Transverse colon (tissue), 4 donors: ENCODE measurements at regions not wholly inside any gene's neighbourhood (a gene's known extent, or its start where the extent isn't known, plus 50 kb on each side); places are given as distances from the start of the nearest gene placed in this dataset.
A peak's percentile ranks its signal among the peaks of the same experiment; 100 is the strongest.

Source experiments
- DNase-seq: peaks from one replicate; pipeline ENCODE4 v3.0.0-alpha.2; 2019
- H3K27ac ChIP-seq, 4 donors: fragments of 200-600 bp; sonication (generic); 2 replicates each; pipeline ENCODE4 v1.5.1; 2016 to 2018; ENCODE audit warnings: inconsistent platforms in 4 of 4
- H3K27me3 ChIP-seq: fragments of 200-600 bp; sonication (generic); 2 replicates; pipeline ENCODE4 v1.5.1; 2017; ENCODE audit warnings: inconsistent platforms
- H3K36me3 ChIP-seq, 4 donors: fragments of 200-600 bp; sonication (generic); 2 replicates each; pipeline ENCODE4 v1.5.1; 2017 to 2019; ENCODE audit warnings: inconsistent platforms in 4 of 4
- H3K4me1 ChIP-seq, 4 donors: fragments of 200-600 bp; sonication (generic); 2 replicates each; pipeline ENCODE4 v1.5.1; 2017 to 2020; ENCODE audit warnings: inconsistent platforms in 4 of 4
- H3K4me3 ChIP-seq, 4 donors: fragments of 200-600 bp; sonication (generic); 1 replicate in 1 of 4; 2 replicates in 3 of 4; pipeline versions ENCODE4 v1.5.1 to v1.6.1; 2017 to 2019; ENCODE audit warnings: inconsistent platforms in 4 of 4
- H3K9me3 ChIP-seq, 2 donors: fragments of 200-600 bp; sonication (generic); 2 replicates each; pipeline ENCODE4 v1.5.1; 2017 to 2019; ENCODE audit warnings: inconsistent platforms in 2 of 2
- EP300 ChIP-seq: sonication (generic); formaldehyde crosslinking; IDR thresholded peaks from one replicate; pipeline ENCODE4 v1.6.1; 2017; ENCODE audit warnings: antibody characterized with exemption, low read depth
- POLR2A ChIP-seq: fragments of 450-650 bp; IDR thresholded peaks from one replicate; pipeline ENCODE4 v1.6.1; 2016; ENCODE audit warnings: antibody characterized with exemption, mild to moderate bottlenecking, moderate library complexity
- POLR2AphosphoS5 ChIP-seq, 3 donors: sonication (generic); formaldehyde crosslinking; IDR thresholded peaks; one replicate each; pipeline ENCODE4 v1.6.1; 2016; ENCODE audit warnings: antibody characterized with exemption in 3 of 3
- WGBS, 2 donors: methylation state at CpG; one replicate each; pipeline ENCODE4 v1.1.5; 2018; ENCODE audit warnings: low coverage in 1 of 2; 5-methylcytosine and 5-hydroxymethylcytosine counted together
- in situ Hi-C, 4 donors: fragments of 200-750 bp; cut with MboI; loops; one replicate each; pipeline versions ENCODE4 v1.15.0 to v1.15.1; 2017; ENCODE audit warnings: low sequenced_read_pairs in 3 of 4, low pct_ligation_motif_present in 1 of 4, low pct_unique_long_range_greater_than_20kb in 1 of 4
- intact Hi-C: fragments of 100-400 bp; cut with DNase I; formaldehyde crosslinking; loops from one replicate; pipeline ENCODE4 v1.15.1; 2023; ENCODE audit warnings: low total_unique reads
- TF ChIP-seq, protein P1 (sequence below), 5 experiments: fragments of 200-600 bp in 3 of 5; fragments of 450-650 bp in 2 of 5; sonication (generic) in 3 of 5; IDR thresholded peaks; 1 replicate in 2 of 5; 2 replicates in 3 of 5; pipeline ENCODE4 v1.5.1; 2016 to 2017; ENCODE audit warnings: antibody characterized with exemption in 5 of 5, inconsistent platforms in 3 of 5, mild to moderate bottlenecking in 2 of 5, moderate library complexity in 1 of 5

DNA sequence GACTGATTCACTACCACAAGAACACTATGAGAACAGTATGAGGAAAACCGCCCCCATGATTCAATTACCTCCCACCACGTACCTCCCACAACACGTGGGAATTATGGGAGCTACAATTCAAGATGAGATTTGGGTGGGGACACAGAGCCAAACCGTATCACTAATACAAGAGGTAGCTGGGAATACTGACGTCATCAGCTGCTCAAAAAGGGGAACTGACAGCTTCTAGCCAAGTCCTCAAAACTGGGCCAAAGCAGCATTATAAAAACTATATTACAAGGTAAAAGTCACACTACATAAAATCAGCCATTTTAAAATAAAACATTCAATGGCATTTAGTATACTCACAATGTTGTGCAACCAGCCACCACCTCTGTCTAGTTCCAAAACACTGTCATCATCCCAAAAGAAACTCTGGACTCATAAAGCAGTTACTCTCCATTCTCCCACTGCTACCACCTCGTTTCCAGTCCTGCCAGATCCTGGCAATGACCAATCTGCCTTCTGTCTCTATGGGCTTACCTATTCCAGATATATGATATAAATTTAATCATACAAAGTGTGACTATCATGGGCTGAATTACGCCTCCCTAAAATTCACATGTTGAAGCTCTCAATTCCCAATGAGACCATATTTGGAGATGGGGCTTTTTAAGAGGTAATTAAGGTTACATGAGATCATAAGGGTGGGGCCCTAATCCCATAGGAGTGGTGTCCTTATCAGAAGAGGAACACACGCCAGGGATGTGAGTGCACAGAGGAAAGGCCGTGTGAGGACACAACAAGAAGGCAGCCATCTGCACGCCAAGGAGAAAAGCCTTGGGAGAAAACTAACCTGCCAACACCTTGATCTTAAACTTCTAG is 192.1 kb downstream of the SETD4 start:
- Histone ChIP-seq H3K4me3 (peak overlapping the region in 1 of 4 donors; percentile 6), H3K27ac (no peak overlapping the region), H3K27me3 (no peaks in the 10 kb centered on the region), H3K4me1 (no peaks in the 10 kb centered on the region), H3K36me3 (no peaks in the 10 kb centered on the region), H3K9me3 (no peaks in the 10 kb centered on the region)
- WGBS, 2 donors = 53 to 66% methylated on average over 6 to 10 of the region's 10 CpGs
- DNase-seq = no peak
- intact Hi-C loops (no loop called here), in situ Hi-C loops (no loop called here)
- TF ChIP-seq POLR2AphosphoS5 (IDR thresholded peaks at IDR 0.05) (no peak), EP300 (no peak), POLR2A (no peak)
- TF ChIP-seq, protein P1, sequence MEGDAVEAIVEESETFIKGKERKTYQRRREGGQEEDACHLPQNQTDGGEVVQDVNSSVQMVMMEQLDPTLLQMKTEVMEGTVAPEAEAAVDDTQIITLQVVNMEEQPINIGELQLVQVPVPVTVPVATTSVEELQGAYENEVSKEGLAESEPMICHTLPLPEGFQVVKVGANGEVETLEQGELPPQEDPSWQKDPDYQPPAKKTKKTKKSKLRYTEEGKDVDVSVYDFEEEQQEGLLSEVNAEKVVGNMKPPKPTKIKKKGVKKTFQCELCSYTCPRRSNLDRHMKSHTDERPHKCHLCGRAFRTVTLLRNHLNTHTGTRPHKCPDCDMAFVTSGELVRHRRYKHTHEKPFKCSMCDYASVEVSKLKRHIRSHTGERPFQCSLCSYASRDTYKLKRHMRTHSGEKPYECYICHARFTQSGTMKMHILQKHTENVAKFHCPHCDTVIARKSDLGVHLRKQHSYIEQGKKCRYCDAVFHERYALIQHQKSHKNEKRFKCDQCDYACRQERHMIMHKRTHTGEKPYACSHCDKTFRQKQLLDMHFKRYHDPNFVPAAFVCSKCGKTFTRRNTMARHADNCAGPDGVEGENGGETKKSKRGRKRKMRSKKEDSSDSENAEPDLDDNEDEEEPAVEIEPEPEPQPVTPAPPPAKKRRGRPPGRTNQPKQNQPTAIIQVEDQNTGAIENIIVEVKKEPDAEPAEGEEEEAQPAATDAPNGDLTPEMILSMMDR (IDR thresholded peaks at IDR 0.05) = no peak

DNA sequence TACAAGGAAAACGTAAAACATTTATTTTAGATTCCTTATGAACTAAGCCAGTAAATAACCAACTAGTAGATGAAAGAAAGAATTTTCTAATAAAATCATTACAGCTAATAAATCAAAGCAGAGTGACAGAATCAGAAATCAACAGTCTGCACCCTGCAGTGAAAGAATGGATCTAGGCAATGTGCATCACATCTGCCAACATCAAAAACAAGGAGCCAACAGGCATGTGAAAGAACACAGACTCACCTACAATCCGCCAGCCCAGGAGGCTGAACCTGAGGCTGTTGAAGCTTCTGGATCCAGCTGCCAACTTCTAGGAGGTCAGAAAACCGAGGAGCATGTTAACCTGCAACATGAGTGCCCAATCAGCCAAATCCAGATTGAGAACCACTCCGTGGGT is 196.3 kb downstream of the SETD4 start:
- TF ChIP-seq EP300 (no peak), POLR2AphosphoS5 (IDR thresholded peaks at IDR 0.05) (no peak), POLR2A (no peak)
- TF ChIP-seq, protein P1 (IDR thresholded peaks at IDR 0.05) = no peak
- Histone ChIP-seq H3K9me3 (no peaks in the 10 kb centered on the region), H3K36me3 (no peaks in the 10 kb centered on the region), H3K27me3 (no peaks in the 10 kb centered on the region), H3K4me1 (peaks cover 0 to 25% (median 14%) of the 10 kb centered on the region in 4 donors), H3K27ac (no peak overlapping the region), H3K4me3 (no peak overlapping the region)
- intact Hi-C loops (no loop called here), in situ Hi-C loops (no loop called here)
- 68 to 76% methylated on average over 3 to 4 of the region's 4 CpGs for WGBS, 2 donors
- DNase-seq = no peak

DNA sequence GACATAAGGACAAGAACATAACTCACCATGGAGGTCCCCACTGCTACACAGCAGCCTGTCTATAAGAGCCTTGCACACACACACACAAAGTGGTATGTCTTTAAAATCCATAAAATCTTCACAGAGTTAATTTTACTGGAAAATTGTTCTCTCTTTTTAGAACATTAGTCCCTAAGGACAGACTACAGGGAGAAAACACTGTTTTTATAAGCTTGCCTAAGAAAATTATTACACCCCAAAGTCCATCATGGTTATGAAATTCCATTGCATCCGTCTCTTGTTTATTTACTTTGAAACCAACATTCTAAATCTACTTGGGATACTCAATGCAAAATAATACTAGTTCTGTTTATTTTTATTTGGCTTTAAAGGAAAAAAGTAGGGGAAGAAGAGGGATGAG is 197.4 kb downstream of the SETD4 start:
- no peaks in the 10 kb centered on the region for H3K36me3 ChIP-seq
- H3K27me3 ChIP-seq = no peaks in the 10 kb centered on the region
- no peaks in the 10 kb centered on the region for H3K9me3 ChIP-seq
- in situ Hi-C loops (no loop called here), intact Hi-C loops (no loop called here)
- 52 to 55% methylated on average over 1 of the region's 1 CpG for WGBS, 2 donors
- TF ChIP-seq EP300 (no peak), POLR2AphosphoS5 (IDR thresholded peaks at IDR 0.05) (no peak), POLR2A (no peak)
- TF ChIP-seq, protein P1 (IDR thresholded peaks at IDR 0.05) = no peak
- peaks cover 0 to 25% (median 14%) of the 10 kb centered on the region in 4 donors for H3K4me1 ChIP-seq
- no peak for DNase-seq
- H3K4me3 ChIP-seq = no peak overlapping the region
- H3K27ac ChIP-seq = no peak overlapping the region

DNA sequence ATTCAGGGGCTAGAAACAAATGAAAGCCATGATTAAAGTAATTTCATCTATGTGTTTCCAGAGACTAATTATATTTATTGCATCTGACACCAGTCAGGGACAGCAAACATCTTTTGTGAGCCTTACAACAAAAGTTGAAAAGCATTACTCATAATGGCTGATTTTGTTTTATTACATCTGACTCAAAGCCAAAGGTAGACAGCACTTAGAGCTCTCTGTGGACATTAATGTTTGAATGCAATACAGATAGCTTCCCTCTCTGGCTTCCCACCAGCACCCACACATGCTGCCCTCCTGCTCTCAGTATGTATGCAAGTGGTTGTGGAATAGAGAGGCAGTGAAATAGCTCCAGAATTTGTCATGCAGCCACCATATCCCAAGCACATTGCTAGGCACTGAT is 198.7 kb downstream of the SETD4 start:
- in situ Hi-C loops = no loop called here
- H3K36me3 ChIP-seq = no peaks in the 10 kb centered on the region
- DNase-seq = no peak
- no peak overlapping the region for H3K4me3 ChIP-seq
- no peaks in the 10 kb centered on the region for H3K27me3 ChIP-seq
- H3K9me3 ChIP-seq = no peaks in the 10 kb centered on the region
- TF ChIP-seq, protein P1 (IDR thresholded peaks at IDR 0.05) = no peak
- TF ChIP-seq POLR2AphosphoS5 (IDR thresholded peaks at IDR 0.05) (no peak), EP300 (no peak), POLR2A (no peak)
- intact Hi-C loops = no loop called here
- no peak overlapping the region for H3K27ac ChIP-seq
- H3K4me1 ChIP-seq = peaks cover 0 to 25% (median 14%) of the 10 kb centered on the region in 4 donors
